ENCODE measurements at regions not wholly inside any gene's neighbourhood (a gene's known extent, or its start where the extent isn't known, plus 50 kb on each side); places are given as distances from the start of the nearest gene placed in this dataset.

DNA sequence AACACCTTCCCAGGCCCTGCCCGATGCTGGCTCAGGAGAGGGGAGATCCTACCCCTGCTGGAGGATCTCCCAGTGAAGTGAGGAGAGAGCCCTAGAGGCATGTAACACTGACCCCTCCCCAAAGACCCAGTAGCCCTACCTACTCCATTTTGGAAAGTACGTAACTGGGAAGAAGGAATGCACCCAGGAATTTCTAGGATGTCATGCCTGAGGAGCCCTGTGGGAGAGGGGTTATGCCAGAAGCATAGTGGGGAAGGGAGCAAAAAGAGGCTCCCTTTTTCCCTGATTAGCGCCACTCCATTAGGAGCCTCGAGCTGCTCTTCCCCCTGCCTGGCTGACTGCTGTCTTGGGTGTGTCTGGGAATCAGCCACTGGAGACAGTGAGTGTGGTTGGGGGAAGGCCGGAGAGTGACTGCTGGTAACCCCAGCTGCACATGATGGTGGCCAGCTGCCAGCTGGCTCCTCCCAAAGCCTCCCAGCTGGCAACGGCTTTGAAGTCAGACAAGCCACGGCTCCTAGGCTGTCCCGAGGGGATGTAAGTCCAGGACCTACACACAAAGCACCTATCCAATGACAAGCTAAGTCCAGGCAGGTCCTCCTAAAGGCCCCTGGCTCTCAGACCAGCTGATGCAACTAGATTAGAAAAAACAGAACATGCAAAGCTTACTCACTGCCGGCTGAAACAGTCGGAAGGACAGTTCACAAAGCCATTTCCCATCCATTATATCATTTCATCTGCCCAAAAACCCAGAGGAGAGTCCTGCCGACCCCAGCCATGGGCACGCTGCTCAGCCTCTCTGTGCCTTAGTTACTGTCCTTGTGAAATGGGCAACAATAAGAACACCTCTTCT is 136.5 kb upstream of the ABCA1 start:
- DNase-seq (ENCODE audit: low spot score), result peak; percentile 83

DNA sequence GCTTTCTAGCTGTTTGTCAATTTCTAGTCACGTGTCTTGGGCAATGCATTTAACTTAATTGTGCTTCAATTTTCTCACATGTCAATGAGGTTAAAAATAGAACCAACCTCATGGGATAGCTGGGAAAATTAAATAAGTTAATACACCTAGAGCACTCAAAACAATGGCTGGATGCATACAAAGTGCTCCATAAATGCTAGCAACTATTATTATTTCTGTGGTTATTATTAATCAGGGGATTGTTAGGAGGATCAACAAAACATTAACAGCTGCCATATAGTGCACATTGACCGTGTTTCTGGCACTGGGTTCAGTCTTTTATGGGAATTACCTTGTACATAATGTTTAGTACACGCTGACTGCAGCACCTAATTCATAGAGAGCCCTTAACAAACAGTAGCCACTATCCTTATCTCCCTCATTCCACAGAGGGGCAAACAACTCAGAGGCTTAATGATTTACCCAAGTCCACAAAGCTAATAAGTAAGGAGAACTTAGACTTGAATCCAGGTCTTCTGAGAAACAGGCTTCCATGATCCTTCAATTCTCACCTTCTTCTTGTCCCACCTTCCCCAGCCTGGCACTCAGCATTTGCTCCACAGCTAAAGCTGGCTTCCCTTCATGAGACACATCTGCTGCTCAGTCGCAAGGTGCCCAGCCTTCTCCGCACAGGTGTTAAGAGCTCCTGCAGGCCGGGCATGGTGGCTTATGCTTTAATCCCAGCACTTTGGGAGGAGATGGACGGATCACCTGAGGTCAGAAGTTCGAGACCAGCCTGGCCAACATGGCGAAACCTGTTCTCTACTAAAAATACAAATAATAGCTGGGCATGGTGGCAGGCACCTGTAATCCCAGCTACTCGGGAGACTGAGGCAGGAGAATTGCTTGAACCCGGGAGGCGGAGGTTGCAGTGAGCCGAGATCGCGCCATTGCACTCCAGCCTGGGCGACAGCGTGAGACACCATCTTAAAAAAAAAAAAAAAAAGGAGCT is 137.4 kb upstream of the ABCA1 start:
- DNase-seq (ENCODE audit: low spot score), result peak; percentile 24

DNA sequence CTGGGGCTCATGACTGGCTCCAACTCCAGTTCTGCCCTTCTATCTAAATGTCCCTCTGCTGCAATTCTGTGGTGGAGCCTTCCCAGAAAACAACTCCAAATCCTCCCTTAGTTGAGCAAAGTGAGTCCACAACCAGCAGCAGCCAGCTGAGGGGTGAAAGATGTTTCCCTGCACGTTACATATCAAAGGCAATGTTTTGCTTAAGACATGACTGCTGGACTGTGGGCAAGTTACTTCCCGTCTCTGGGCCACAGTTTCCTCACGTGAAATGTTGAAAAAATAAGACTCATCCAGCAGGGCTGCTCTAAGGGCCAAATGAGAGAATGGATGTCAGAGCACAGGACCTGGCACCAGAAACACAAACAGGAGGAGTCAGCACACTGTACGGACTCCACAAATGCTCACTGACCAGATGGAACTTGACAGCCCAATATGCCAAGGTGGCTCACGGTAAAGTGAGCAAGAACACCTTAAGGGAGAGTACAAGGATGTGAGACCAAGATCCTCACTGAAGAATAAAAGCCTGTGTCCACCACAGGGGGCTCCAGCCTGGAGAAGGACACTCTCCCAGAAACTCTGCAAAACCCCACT is 138.4 kb upstream of the ABCA1 start:
- DNase-seq (ENCODE audit: low spot score), result no peak

DNA sequence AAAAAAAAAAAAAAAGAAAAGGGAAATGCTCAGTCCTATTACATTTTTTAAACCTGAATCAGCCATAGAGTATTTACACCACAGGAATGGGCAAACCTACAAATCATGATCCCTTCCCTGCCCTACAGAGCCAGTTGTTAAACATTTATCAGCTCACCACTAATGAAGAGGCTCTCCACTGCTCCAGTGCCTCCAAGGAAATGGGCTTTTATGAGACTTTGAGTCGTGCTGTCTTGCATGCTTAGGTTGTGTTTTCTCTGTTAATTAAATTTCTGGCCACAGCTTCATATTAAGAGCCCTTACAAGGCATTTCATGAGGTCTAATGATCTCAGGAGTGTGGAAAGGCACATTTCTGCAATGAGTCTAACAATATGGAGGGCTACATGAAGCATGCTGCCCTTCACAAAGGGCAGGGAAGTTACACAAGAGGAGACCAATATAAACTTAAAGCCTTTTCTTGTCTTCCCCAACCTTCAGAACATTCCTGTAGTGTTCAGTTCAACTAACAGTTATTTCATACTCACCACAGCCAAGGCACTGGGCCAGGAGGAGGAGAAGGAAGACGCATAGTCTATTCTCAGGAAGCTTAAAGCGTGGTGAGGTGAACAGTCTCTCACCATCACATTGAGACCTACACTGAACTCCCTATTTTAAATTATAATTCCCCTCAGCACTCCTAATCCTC is 140.1 kb upstream of the ABCA1 start:
- DNase-seq (ENCODE audit: low spot score), result no peak

DNA sequence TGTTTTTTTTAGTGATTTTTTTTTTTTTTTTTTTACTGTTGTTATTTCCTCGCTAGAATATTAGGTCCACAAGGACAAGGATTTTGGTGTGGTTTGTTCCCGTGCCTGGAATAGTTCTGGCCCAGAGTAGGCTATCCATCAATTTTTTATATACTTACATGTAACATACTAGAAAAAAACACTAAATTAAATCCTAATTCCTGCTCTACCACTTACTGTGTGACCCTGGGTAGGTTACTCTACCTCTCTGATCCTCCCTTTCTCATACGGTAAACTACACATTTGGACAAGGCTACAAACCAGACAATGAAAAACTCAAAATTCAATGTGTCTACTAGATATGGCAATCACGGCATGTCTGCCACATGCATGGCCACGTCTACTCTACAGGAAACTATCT is 141.3 kb upstream of the ABCA1 start:
- DNase-seq (ENCODE audit: low spot score), result no peak

DNA sequence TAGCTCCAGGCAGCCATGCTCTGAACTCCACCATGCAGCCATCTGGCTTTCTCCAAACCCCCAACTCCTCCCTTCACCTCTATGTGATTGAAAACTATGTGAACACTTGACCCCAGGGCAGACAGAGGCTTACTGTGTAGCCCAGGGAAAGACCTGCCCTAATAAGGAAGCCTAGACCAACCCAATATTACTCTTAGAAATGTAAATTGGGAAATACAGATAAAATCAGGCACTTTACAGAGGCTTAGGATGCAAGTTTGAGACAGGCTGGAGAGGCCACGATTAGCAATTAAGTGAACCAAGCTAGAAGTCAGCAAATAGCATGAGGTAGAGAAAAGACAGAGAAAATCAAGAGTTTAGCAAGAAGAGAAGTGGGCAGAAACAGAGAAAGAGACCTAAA is 141.7 kb upstream of the ABCA1 start:
- no peak for DNase-seq (ENCODE audit: low spot score)

- no peak for DNase-seq (ENCODE audit: low spot score)
Measured at GRCh38 chr9:105070176-105070575, 142.2 kb upstream of the ABCA1 start.

GRCh38 chr9:105072476-105072875 is 144.5 kb upstream of the ABCA1 start:
- DNase-seq (ENCODE audit: low spot score), result no peak

- no peak for DNase-seq (ENCODE audit: low spot score)
Measured at GRCh38 chr9:105073147-105073546, 145.2 kb upstream of the ABCA1 start.

DNA sequence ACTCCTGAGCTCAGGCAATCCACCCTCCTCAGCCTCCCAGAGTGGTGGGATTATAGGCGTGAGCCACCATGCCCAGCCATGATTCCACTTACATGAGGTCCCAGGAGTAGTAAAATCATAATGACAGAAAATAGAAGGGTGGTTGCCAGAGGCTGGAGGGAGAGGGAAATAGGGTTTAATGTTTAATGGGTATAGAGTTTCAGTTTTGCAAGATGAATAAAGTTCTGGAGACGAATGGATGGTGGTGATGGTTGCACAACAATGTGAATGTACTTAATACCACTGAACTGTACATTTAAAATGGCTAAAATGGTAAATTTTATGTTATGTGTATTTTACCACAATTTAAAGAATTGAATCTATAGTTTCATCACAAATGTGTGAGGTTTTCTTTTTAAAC is 146.5 kb upstream of the ABCA1 start:
- no peak for DNase-seq (ENCODE audit: low spot score)

DNA sequence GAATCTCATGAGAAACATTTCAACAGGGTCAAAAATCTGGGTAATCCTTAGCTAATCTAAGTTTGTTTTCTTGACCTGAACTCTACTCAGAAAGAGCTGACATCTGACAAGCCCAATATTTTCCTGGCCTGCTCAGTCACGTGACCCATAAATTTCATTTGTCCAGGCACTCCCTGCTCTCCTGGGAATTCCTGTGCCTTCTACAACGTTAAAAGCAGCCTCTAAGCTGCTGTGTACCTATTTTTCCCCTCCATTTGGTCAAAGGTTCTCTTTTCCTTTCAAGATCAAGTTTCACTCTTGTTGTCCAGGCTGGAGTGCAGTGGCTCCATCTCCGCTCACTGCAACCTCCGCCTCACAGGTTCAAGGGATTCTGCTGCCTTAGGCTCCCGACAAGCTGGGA is 148.8 kb upstream of the ABCA1 start:
- no peak for DNase-seq (ENCODE audit: low spot score)

DNA sequence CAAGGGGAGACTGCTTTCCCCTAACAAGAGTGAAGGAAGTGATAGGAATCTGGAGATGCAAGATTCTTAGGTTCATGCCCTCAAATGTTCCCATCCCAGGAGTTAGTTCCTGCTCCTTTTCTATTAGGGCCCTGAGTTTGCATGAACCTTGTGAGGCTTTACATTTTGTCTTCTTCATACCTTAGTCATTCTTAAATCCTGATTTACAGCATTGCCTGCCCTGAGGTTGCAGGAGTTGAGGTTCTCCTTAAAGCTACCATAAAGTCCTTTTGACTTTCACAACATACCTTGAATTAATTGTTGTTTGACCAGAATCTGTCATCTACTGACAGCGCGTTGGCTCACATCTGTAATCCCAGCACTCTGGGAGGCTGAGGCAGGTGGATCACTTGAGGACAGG is 151.5 kb upstream of the ABCA1 start:
- no peak for DNase-seq (ENCODE audit: low spot score)

DNA sequence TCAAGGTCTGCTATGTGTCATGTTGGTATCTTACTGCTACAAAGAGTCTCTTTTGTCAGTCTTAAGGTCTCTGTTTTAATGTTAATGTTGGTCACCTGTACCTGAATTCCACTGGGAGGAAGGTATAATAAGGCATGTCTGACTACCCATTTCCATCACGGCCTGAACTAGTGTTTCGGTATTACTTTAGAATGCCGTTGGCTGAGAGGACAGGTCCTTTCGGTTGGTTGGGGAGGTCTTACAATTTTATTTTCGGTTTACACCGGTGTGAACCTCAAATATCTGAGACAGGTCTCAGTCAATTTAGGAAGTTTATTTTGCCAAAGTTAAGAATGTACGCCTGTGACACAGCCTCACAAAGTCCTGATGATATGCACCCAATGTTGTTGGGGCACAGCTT is 154.9 kb upstream of the ABCA1 start:
- no peak for DNase-seq (ENCODE audit: low spot score)

DNA sequence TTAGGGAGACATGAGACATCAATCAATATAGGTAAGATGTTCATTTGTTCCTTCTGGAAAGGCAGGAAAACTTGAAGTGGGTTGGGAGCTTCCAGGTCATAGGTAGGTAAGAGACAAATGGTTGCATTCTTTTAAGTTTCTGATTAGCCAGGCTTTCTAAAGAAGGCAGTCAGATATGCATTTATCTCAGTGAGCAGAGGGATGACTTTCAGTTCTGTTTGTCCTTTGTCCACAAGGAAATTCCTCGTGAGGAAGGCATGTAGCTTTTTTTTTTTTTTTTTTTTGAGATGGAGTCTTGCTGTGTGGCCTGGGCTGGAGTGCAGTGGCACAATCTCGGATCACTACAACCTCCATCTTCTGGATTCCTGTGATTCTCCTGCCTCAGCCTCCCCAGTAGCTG is 155.3 kb upstream of the ABCA1 start:
- no peak for DNase-seq (ENCODE audit: low spot score)

DNA sequence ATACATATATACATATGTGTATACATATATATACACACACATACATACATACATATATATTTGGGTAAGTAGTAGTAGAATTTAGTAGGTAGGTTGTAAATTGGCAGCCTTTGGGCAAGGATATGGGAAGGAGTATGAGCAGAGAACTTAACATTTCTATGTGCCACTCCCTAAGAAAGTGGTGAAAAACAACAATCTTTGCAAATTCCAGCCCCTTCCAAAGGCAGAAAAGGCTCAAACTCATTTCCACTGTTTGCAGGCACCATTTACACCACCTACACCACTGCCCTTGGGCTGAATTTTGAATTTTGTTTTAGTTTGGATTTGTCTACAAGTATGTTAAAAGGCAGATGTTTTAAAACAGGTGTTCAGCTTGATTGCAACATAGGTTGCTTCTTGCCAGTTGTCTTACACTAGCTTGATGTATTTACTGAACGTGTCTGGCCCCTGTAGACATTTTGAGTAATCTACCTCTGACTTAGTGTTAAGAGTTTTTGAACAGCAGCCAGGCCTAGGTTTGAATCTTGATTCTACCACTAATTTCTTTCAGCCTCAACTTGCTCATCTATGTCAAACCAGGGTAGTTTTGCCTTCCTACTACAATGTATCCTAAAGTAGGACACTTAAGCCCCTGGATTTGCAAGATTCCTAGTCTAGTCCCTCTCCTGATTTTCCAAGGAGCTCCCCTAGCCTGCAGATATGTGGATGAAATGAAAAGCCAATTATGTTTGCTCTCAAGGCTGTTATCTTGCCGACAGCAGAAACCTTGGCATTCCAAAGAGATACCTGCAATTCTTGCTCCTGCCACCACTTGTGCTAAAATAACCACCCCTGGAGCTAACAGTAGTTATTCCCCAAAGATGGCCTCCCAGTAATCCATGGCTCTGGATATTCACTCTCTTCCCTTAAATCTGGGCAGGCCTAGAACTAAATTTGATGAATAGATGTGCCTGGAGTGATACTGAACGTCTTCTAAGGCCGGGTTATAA is 156.2 kb upstream of the SLC44A1 start:
- DNase-seq (ENCODE audit: low spot score), result no peak

DNA sequence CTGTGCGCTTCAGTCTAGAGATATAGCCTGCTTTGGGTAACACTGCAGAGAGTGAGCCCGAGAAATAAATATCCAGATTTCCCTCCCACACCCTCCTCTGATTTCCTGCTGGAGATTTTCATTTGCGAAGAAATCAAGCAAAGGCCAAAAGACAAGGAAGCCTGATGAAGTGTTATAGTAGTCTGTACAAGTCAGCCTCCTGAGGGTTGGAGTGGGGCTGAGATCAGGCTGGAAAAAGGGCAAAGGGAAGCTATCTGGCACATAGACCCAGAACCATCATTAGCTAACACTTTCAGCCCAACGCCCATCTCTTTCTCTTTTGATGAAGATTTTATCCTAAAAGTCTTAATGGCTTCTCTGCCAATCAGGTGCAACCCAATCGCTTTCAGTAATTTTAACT is 154.6 kb upstream of the SLC44A1 start:
- no peak for DNase-seq (ENCODE audit: low spot score)

DNA sequence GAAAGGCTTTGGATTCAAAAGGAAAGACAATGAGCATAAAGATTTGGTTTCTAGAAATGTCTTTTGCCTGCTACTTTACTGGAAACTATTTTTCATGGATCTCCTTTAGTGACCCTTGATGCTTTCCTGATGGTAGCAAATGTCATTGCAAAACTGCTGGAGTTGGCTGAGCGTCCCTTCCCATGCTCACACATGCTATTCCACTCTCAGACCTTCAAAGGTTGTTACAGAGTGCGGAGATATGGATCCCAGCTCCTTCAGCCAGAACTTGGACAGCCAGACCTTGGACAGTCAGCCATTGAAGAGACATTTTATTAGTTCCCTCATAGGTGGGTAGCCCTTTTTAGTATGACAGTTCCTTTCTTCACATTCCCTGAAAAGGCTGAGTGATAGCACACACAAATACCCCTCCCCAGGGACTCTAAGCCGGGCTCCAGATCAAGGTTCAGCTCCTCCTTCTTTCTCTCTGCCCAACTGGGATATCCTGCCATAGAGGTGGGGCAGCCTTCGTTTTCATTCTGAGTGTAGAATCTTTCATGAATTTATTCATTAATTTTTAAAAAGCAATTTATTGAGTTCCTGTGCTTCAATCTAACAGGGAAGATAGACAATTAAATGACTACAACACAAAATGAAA is 153.3 kb upstream of the SLC44A1 start:
- DNase-seq (ENCODE audit: low spot score), result no peak

DNA sequence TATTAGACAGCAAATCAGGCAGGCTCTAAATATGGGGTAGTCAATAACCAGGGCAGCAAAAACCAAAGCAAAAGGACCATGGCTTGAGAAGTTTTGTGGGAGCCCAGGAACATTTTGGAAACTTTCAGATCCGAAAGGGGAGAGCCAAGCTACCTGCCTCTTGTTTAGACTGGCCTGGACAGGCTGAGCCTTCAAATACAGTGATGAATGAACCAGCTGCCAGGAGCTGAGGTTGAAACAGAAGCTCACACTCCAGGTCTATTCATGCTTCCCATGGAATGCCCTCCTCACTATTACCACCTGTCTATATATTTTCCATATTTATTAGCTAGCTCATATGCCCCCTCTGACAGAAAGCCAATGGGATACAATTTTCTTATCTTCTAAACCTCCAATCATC is 150.8 kb upstream of the SLC44A1 start:
- no peak for DNase-seq (ENCODE audit: low spot score)

DNA sequence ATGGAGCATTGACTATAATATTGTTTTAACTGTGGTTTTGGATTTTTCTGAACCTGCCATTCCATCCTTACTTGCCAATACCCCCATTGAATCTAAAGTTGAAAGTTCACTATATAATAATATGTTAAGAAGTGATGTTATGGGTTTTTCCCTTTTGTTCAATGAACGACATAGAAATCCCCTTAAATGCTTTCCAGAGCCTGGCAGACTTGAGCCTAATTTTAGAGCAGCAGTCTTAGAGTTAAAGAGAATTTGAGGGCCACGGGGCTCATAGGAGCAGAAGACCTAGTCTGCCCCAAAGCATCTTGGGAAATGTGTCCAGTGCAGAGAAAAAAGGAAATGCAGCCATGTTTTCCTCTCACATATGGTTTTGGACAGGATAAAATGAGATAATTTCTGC is 146.1 kb upstream of the SLC44A1 start:
- DNase-seq (ENCODE audit: low spot score), result no peak

DNA sequence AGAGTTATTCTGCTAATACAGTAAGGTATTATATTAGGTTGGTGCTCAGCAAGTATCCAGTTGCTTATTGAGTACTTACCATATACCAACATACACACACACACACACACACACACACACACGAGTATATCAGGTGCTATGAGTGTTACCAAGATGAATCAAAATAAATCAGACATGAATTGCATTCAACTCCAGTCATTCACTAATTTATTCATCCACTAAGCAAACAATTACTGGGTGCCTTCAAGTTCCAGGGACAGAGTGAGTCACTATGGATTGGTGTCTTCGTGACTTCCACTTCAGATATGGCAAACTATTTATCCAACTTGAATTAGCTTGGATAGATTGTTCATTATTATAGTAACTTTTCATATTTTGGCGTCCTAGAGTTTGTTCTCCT is 140.7 kb upstream of the SLC44A1 start:
- DNase-seq (ENCODE audit: low spot score), result no peak

Data from hematopoietic multipotent progenitor cell treated with erythropoietin and hydrocortisone succinate and interleukin-3 and kit ligand, for 17 days (in vitro differentiated cells).